ENCODE measurements at regions not wholly inside any gene's neighbourhood (a gene's known extent, or its start where the extent isn't known, plus 50 kb on each side); places are given as distances from the start of the nearest gene placed in this dataset.

- TF ChIP-seq ETS1 (IDR thresholded peaks at IDR 0.05) (no peak), STAT1 (IDR thresholded peaks at IDR 0.05; ENCODE audit: unreplicated experiment) (no peak), EZH2phosphoT487 (IDR thresholded peaks at IDR 0.05; ENCODE audit: unreplicated experiment) (no peak), ZNF462 (CRISPR knock-in tag; IDR thresholded peaks at IDR 0.05) (no peak), EZH2 (IDR thresholded peaks at IDR 0.05; ENCODE audit: low read depth, unreplicated experiment) (no peak), REST (IDR thresholded peaks at IDR 0.05; ENCODE audit: unreplicated experiment) (no peak), CTCF (conservative IDR thresholded peaks at IDR 0.05; ENCODE audit: low read depth in 2 of 2) (no peak), JUNB (IDR thresholded peaks at IDR 0.05; ENCODE audit: unreplicated experiment) (no peak), ZNF331 (CRISPR knock-in tag; IDR thresholded peaks at IDR 0.05; ENCODE audit: low read depth) (no peak), POLR2AphosphoS5 (IDR thresholded peaks at IDR 0.05; ENCODE audit: low read depth) (no peak), CREB1 (CRISPR knock-in tag; IDR thresholded peaks at IDR 0.05; ENCODE audit: low read depth) (no peak), ZNF114 (CRISPR knock-in tag; IDR thresholded peaks at IDR 0.05) (no peak), NANOG (IDR thresholded peaks at IDR 0.05; ENCODE audit: borderline replicate concordance) (no peak)
- Histone ChIP-seq H3K4me1 (ENCODE audit: insufficient read depth) (no peaks in the 10 kb centered on the region), H3K27me3 (ENCODE audit: insufficient read depth) (no peaks in the 10 kb centered on the region), H3K27ac (ENCODE audit: low read depth) (no peak overlapping the region), H3K4me2 (no peak overlapping the region), H3K79me2 (replicated peaks; ENCODE audit: insufficient read depth) (no peaks in the 10 kb centered on the region), H4K20me1 (replicated peaks; ENCODE audit: insufficient read depth) (no peaks in the 10 kb centered on the region), H2AFZ (0 out of 2 replicates have a peak overlapping the region, but pooled peaks have one; percentile 14), H3K4me3 (no peak overlapping the region), H3F3A (replicated peaks; ENCODE audit: low read depth) (no peaks in the 10 kb centered on the region), H3K36me3 (ENCODE audit: insufficient read depth) (no peaks in the 10 kb centered on the region), H3K9me2 (ENCODE audit: insufficient read depth) (0 out of 2 replicates have a peak, but pooled peaks cover 3% of the 10 kb centered on the region)
- Mint-ChIP-seq H3K9me3 (no peaks in the 10 kb centered on the region; the same call in 2 of the 3 replicates), H3K4me3 (no peak overlapping the region), H3K27ac (no peak overlapping the region), H3K36me3 (ENCODE audit: low read depth) (no peaks in the 10 kb centered on the region), H3K27me3 (ENCODE audit: insufficient read depth, low read depth, poor library complexity) (no peaks in the 10 kb centered on the region), H3K4me1 (no peaks in the 10 kb centered on the region)
- ATAC-seq: no peak
- no peak for DNase-seq (ENCODE audit: low spot score)
These were observed 189.9 kb upstream of the UFM1 start for GRCh38 chr13:38159710-38160109.
